ENCODE measurements at regions not wholly inside any gene's neighbourhood (a gene's known extent, or its start where the extent isn't known, plus 50 kb on each side); places are given as distances from the start of the nearest gene placed in this dataset.

DNA sequence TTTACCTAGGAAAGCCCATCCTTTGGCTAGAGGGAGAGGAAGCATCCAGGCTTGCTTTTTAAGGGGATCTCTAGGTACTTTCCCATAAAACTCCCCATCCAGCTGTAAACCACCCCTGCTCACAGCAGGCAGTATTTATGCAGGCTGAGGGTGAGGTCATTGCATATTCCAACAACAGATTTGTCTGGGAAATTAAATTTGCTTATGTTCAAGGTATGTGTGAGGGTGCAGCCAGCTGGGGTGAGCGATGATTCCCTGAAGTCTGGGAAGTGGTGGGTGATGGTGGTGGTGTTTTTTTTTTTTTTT is 96.3 kb upstream of the C1QTNF9B start:
- WGBS (ENCODE audit: insufficient coverage, insufficient read length), result no CpG with 5 or more reads among the region's 1 CpG
- no peak overlapping the region for H3K4me3 ChIP-seq (ENCODE audit: low read length)
- no peaks in the 10 kb centered on the region for H3K4me1 ChIP-seq (ENCODE audit: control insufficient read depth, insufficient read depth, low read length)
- no peaks in the 10 kb centered on the region for H3K36me3 ChIP-seq (ENCODE audit: control insufficient read depth, insufficient read depth, low read length)
- no peak overlapping the region for H3K27ac ChIP-seq (ENCODE audit: low read length)
- no peaks in the 10 kb centered on the region for H3K27me3 ChIP-seq (ENCODE audit: control insufficient read depth, insufficient read depth, low read length)
- no peak for DNase-seq (ENCODE audit: low read depth, low spot score)
- no peaks in the 10 kb centered on the region for H3K9me3 ChIP-seq (ENCODE audit: control insufficient read depth, insufficient read depth, low read length)

DNA sequence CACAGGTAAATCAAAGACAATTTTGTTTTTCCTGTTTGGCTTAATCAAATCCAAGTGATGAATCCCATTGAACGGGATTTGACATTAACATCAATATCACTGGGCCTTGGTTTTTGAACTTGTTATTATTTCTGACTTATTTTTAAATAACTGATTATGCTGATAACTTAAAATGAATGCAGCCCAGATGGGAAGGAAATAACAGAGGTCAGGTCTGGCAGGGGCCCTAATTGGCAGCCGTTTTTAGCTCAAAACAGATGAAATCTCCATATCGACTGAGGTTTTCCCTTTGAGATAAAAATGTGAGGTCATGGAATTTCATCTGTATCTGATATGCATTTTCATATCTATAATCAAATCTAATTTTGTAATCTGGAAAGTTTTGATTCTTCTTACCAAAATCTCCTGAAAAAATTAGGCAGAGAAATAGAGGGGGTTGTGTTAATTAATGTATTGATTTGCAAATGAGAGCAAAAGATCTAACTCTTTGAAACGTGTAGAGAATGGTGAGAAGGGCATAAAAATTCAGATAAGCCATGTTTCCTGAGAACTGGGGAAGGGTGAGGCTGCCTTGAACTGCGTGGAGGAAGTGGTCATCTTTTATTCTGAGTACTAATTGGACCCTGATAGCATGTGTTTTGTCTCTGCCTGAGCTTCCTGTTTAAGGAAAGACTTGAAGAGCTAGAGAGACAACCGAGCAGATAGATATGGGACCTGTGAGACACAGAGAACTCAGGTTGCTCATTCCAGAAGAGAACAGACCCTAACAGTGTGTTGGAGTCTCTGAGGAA is 98.2 kb upstream of the C1QTNF9B start:
- Histone ChIP-seq H3K4me1 (ENCODE audit: control insufficient read depth, insufficient read depth, low read length) (no peaks in the 10 kb centered on the region), H3K36me3 (ENCODE audit: control insufficient read depth, insufficient read depth, low read length) (no peaks in the 10 kb centered on the region), H3K9me3 (ENCODE audit: control insufficient read depth, insufficient read depth, low read length) (no peaks in the 10 kb centered on the region), H3K27ac (ENCODE audit: low read length) (no peak overlapping the region), H3K4me3 (ENCODE audit: low read length) (no peak overlapping the region), H3K27me3 (ENCODE audit: control insufficient read depth, insufficient read depth, low read length) (no peaks in the 10 kb centered on the region)
- DNase-seq (ENCODE audit: low read depth, low spot score), result no peak
- 100% methylated on average over 1 of the region's 6 CpGs for WGBS (ENCODE audit: insufficient coverage, insufficient read length)

DNA sequence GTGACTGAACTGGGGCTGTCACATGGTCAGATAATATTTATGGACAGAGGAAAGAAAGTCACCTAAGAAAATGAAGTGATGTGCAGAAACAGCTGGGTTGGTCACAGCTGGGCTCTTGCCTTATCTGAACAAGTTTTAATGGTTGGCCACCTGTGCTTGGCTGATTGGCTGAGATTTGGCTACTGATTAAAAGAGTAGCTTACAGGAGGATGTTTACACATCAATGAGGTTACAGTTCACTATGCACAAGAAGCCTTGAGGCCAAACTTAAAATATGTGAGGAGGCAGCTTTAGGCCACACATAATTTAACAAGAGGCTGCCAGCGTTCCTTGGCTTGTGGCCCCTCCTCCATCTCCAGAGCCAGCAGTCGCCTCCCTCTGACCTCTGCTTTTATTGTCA is 99.2 kb upstream of the C1QTNF9B start:
- Histone ChIP-seq H3K4me1 (ENCODE audit: control insufficient read depth, insufficient read depth, low read length) (no peaks in the 10 kb centered on the region), H3K27me3 (ENCODE audit: control insufficient read depth, insufficient read depth, low read length) (no peaks in the 10 kb centered on the region), H3K4me3 (ENCODE audit: low read length) (no peak overlapping the region), H3K36me3 (ENCODE audit: control insufficient read depth, insufficient read depth, low read length) (no peaks in the 10 kb centered on the region), H3K27ac (ENCODE audit: low read length) (no peak overlapping the region), H3K9me3 (ENCODE audit: control insufficient read depth, insufficient read depth, low read length) (no peaks in the 10 kb centered on the region)
- DNase-seq (ENCODE audit: low read depth, low spot score), result no peak
- no CpG with 5 or more reads among the region's 2 CpGs for WGBS (ENCODE audit: insufficient coverage, insufficient read length)

DNA sequence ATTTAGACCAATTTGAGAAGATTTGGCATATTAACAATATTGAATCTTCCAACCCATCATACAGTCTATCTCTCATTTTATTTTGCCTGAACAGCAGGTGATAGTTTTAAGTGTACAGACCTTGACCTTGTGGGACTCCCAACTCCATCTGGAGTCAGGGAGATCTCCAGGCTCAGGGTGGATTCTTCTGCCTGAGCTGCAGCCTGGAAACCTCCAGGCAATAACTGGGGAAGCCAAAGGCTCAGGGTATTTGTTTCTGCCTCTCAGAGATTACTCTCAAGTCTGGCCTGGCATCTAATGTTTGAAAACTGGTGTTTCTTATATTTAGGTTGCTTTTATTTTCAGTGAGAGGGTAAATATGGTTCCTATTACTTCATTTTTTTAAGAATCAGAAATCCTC is 102.1 kb upstream of the C1QTNF9B start:
- no peak for DNase-seq (ENCODE audit: low read depth, low spot score)
- no peaks in the 10 kb centered on the region for H3K36me3 ChIP-seq (ENCODE audit: control insufficient read depth, insufficient read depth, low read length)
- no peak overlapping the region for H3K4me3 ChIP-seq (ENCODE audit: low read length)

DNA sequence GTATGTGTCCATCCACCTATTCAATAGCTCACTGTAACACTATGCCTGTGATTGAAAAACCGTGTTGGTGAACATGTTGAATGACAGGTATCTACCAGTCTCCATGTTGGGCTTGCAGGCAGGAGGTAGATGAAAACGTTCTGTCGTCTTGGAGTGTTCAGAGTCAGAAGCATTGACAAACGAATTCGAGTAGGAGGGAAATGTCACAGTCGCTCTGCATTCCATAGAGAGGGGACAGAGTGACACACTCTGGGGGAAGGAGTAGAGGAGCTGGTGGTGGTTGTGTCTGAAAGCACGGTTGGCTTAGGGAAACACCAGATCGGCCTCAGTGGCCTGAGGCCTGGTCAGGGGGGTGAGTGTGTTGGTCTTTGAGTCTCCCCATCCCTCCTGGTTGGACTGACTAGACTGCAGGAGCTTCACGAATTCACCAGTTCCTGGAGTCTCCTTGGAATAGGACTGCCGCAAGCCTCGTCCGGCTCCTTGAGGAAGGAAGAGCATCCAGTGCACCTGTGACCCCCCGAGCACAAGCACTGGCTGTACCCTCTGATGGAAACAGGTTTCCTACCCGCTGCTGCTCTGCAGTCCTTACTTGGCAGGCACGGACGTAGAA is 105.0 kb upstream of the C1QTNF9B start:
- whole genome bisulfite sequencing (ENCODE audit: insufficient coverage, insufficient read length), result no CpG with 5 or more reads among the region's 16 CpGs
- no peak for DNase-seq (ENCODE audit: low read depth, low spot score)
- Histone ChIP-seq H3K27me3 (ENCODE audit: control insufficient read depth, insufficient read depth, low read length) (no peaks in the 10 kb centered on the region), H3K36me3 (ENCODE audit: control insufficient read depth, insufficient read depth, low read length) (no peaks in the 10 kb centered on the region), H3K4me1 (ENCODE audit: control insufficient read depth, insufficient read depth, low read length) (no peaks in the 10 kb centered on the region), H3K4me3 (ENCODE audit: low read length) (no peak overlapping the region), H3K27ac (ENCODE audit: low read length) (no peak overlapping the region), H3K9me3 (ENCODE audit: control insufficient read depth, insufficient read depth, low read length) (no peaks in the 10 kb centered on the region)

More for the DNA sequence above, 102.1 kb upstream of the C1QTNF9B start:
- H3K27me3 ChIP-seq (ENCODE audit: control insufficient read depth, insufficient read depth, low read length), result no peaks in the 10 kb centered on the region
- no peak overlapping the region for H3K27ac ChIP-seq (ENCODE audit: low read length)
- H3K9me3 ChIP-seq (ENCODE audit: control insufficient read depth, insufficient read depth, low read length), result no peaks in the 10 kb centered on the region
- H3K4me1 ChIP-seq (ENCODE audit: control insufficient read depth, insufficient read depth, low read length), result no peaks in the 10 kb centered on the region

DNA sequence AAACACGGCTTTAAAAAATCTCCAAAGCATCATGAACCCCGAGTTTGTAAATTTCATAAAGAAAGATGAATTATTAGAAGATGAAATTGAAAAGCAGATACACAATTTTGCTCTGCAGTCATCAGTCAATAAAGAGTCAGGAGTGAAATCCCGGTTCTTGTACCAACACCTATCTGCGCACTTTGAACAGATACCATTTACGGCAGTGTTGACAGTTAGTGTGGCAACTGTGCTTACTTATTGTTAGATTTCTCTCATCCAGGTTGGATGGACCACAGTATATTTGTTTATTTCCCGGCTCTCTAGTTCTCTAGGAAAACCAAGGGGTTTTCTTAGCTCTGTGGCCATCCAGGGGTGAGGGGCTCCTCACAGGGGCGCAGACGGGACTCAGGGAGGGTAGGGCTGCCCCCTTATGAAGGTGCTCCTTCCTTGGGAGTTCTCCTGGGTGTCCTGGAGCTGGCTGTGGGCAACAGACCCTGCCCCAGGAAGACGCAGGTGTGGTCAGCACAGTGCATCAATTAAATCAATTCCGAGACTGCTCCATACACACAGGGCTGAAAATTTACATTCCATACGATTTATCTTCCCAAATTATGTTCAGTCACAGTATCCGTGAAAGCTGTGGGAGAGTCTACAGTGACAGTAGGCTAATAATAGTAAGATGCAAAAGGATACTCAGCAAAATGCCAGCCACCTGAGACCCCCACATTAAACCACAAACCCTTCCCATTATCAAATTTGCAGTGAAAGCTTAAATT is 107.0 kb upstream of the C1QTNF9B start:
- H3K36me3 ChIP-seq (ENCODE audit: control insufficient read depth, insufficient read depth, low read length), result no peaks in the 10 kb centered on the region
- no CpG with 5 or more reads among the region's 12 CpGs for WGBS (ENCODE audit: insufficient coverage, insufficient read length)
- no peak for DNase-seq (ENCODE audit: low read depth, low spot score)

DNA sequence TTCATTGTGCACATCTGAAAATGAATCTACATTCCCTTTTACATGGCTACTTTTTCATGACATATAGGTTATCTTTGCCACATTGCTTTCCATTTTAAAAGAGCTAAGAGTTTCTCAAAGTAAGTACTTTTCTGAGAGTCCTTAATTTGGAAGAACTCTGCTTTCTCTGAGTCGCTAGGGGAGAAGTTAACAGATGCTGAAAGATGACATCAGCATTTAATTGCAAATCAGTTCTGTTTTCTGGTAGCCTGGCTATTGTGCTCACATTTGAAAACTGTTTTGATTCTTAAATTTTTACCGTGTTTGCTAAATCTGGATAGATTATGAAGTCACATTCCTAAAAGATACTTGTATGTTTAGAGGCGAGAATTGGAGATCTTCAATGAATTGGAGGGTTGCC is 107.7 kb upstream of the C1QTNF9B start:
- no CpG with 5 or more reads among the region's 3 CpGs for WGBS (ENCODE audit: insufficient coverage, insufficient read length)
- H3K4me3 ChIP-seq (ENCODE audit: low read length), result no peak overlapping the region
- H3K27ac ChIP-seq (ENCODE audit: low read length), result no peak overlapping the region
- DNase-seq (ENCODE audit: low read depth, low spot score), result no peak
- H3K9me3 ChIP-seq (ENCODE audit: control insufficient read depth, insufficient read depth, low read length), result no peaks in the 10 kb centered on the region
- H3K4me1 ChIP-seq (ENCODE audit: control insufficient read depth, insufficient read depth, low read length), result no peaks in the 10 kb centered on the region
- H3K36me3 ChIP-seq (ENCODE audit: control insufficient read depth, insufficient read depth, low read length), result no peaks in the 10 kb centered on the region
- H3K27me3 ChIP-seq (ENCODE audit: control insufficient read depth, insufficient read depth, low read length), result no peaks in the 10 kb centered on the region

More for the DNA sequence above, 107.0 kb upstream of the C1QTNF9B start:
- Histone ChIP-seq H3K27me3 (ENCODE audit: control insufficient read depth, insufficient read depth, low read length) (no peaks in the 10 kb centered on the region), H3K4me1 (ENCODE audit: control insufficient read depth, insufficient read depth, low read length) (no peaks in the 10 kb centered on the region), H3K4me3 (ENCODE audit: low read length) (no peak overlapping the region), H3K9me3 (ENCODE audit: control insufficient read depth, insufficient read depth, low read length) (no peaks in the 10 kb centered on the region), H3K27ac (ENCODE audit: low read length) (no peak overlapping the region)

DNA sequence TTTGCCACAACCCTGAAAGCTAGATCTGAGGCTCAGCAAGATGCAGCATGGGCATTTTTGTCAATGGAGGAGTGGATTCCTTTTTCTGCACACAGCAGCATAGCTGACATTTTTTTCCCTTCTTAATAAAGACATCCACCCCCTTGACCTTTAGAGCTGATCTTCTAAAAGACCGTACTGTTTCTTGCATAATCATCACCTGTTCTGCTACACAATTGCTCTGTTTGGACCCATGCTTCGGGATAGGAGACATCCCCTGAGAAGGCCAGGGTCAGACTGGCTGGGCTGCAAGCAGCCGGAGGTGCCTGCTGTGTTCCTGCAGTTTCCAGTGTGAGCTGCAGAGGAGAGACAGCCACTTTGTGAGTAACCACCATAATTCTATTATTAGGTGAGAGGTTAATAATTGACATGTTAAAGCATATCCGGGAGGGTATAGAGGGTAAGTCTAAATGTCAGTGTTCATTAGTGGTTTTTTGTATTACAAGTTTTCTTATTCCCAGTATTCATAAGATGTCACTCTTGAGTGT is 108.5 kb upstream of the C1QTNF9B start:
- Histone ChIP-seq H3K27me3 (ENCODE audit: control insufficient read depth, insufficient read depth, low read length) (no peaks in the 10 kb centered on the region), H3K4me3 (ENCODE audit: low read length) (no peak overlapping the region), H3K4me1 (ENCODE audit: control insufficient read depth, insufficient read depth, low read length) (no peaks in the 10 kb centered on the region), H3K36me3 (ENCODE audit: control insufficient read depth, insufficient read depth, low read length) (no peaks in the 10 kb centered on the region), H3K27ac (ENCODE audit: low read length) (no peak overlapping the region), H3K9me3 (ENCODE audit: control insufficient read depth, insufficient read depth, low read length) (no peaks in the 10 kb centered on the region)
- no peak for DNase-seq (ENCODE audit: low read depth, low spot score)
- no CpG with 5 or more reads among the region's 4 CpGs for WGBS (ENCODE audit: insufficient coverage, insufficient read length)

DNA sequence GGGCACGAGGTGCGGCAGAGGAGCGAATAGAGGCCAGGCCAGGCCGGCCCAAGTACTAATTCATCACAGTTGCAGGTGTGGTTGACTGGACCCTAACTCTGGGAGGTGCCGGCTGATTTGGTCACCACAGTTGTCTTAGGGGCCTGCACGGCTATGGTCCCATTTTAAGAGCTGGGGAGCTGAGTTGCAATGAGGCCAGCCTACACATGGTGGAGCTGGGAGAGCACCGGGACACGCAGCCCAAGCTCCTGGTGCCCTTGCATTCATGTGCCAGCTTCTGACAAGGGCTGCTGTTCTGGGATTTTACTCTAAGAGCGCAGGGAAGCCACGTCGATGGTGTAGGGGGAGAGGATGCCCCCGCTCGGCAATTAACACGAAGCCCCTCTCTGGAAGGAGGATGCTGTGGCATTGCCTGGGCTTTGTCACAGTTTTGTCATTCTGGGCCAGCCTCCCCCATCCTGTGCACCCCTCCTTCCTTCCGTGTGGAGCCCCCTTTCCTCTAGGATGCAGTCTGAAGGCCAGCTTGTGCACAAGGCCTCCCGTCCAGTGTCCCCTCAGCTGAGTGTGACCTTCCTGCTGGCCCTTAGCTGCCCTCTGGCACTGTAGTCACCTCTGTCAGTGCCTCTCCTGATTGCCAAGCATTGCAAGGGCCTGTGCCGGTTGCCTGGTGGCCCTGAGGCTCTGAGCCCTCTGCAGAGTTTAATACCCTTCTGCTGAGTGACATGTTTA is 109.4 kb upstream of the C1QTNF9B start:
- Histone ChIP-seq H3K27me3 (ENCODE audit: control insufficient read depth, insufficient read depth, low read length) (no peaks in the 10 kb centered on the region), H3K27ac (ENCODE audit: low read length) (no peak overlapping the region), H3K4me1 (ENCODE audit: control insufficient read depth, insufficient read depth, low read length) (no peaks in the 10 kb centered on the region), H3K4me3 (ENCODE audit: low read length) (no peak overlapping the region), H3K36me3 (ENCODE audit: control insufficient read depth, insufficient read depth, low read length) (no peaks in the 10 kb centered on the region), H3K9me3 (ENCODE audit: control insufficient read depth, insufficient read depth, low read length) (no peaks in the 10 kb centered on the region)
- DNase-seq (ENCODE audit: low read depth, low spot score), result no peak
- WGBS (ENCODE audit: insufficient coverage, insufficient read length), result no CpG with 5 or more reads among the region's 17 CpGs

DNA sequence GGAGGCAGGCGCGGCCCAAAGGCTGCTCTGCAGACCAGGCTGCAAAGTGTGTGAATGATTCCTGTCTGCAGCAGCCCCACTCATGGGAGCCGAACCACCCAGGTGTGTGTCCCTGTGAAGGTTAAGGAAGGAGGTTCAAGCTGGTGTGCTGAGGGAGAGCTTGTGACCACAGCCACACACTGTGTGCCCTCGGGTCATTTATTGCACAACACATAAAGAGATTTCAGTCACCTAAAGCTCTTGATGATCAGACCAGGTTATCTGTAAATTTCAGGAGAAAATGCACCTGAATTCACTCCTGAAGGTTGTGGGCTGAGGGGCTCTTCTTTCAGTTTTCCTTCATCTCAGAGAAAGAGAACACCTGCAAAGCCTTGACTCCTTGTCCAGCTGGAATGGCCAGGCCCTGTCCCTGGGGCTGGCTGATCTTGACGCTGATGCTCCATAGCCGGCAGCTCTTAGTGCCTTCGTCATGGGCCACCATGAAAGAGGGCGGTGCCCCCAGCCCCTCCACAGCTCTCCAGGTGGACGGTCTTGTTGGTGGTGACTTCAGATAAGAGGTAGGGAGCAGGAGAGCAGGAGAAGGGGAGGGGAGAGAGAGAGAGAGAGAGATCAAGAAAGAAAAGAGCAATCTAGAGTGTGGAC is 110.8 kb upstream of the C1QTNF9B start:
- no peaks in the 10 kb centered on the region for H3K36me3 ChIP-seq (ENCODE audit: control insufficient read depth, insufficient read depth, low read length)
- no peak for DNase-seq (ENCODE audit: low read depth, low spot score)
- no CpG with 5 or more reads among the region's 9 CpGs for WGBS (ENCODE audit: insufficient coverage, insufficient read length)
- H3K4me1 ChIP-seq (ENCODE audit: control insufficient read depth, insufficient read depth, low read length), result no peaks in the 10 kb centered on the region
- H3K9me3 ChIP-seq (ENCODE audit: control insufficient read depth, insufficient read depth, low read length), result no peaks in the 10 kb centered on the region
- H3K27ac ChIP-seq (ENCODE audit: low read length), result no peak overlapping the region
- no peak overlapping the region for H3K4me3 ChIP-seq (ENCODE audit: low read length)
- no peaks in the 10 kb centered on the region for H3K27me3 ChIP-seq (ENCODE audit: control insufficient read depth, insufficient read depth, low read length)
